ENCODE measurements at regions not wholly inside any gene's neighbourhood (a gene's known extent, or its start where the extent isn't known, plus 50 kb on each side); places are given as distances from the start of the nearest gene placed in this dataset.

- TF ChIP-seq, protein P1, sequence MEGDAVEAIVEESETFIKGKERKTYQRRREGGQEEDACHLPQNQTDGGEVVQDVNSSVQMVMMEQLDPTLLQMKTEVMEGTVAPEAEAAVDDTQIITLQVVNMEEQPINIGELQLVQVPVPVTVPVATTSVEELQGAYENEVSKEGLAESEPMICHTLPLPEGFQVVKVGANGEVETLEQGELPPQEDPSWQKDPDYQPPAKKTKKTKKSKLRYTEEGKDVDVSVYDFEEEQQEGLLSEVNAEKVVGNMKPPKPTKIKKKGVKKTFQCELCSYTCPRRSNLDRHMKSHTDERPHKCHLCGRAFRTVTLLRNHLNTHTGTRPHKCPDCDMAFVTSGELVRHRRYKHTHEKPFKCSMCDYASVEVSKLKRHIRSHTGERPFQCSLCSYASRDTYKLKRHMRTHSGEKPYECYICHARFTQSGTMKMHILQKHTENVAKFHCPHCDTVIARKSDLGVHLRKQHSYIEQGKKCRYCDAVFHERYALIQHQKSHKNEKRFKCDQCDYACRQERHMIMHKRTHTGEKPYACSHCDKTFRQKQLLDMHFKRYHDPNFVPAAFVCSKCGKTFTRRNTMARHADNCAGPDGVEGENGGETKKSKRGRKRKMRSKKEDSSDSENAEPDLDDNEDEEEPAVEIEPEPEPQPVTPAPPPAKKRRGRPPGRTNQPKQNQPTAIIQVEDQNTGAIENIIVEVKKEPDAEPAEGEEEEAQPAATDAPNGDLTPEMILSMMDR (IDR thresholded peaks at IDR 0.05), result no peak
- no peak for TF ChIP-seq POLR2A (IDR thresholded peaks at IDR 0.05)
Measured at GRCh38 chr2:71751590-71751989, 298.2 kb downstream of the DYSF start.
